SHP77 treated with DMSO at 0.1 percent for 48 hours (cell line): ENCODE measurements at regions not wholly inside any gene's neighbourhood (a gene's known extent, or its start where the extent isn't known, plus 50 kb on each side); places are given as distances from the start of the nearest gene placed in this dataset.

Experiments used
- DNase-seq: peaks from one replicate; lab custom pipeline; 2025; lab: John Stamatoyannopoulos, UW

GRCh38 chr6:169964486-169965180 is 213.2 kb downstream of the ERMARD start:
- no peak for DNase-seq

- no peak for DNase-seq
Observed at GRCh38 chr6:169963581-169964297, 212.3 kb downstream of the ERMARD start.

GRCh38 chr6:169962604-169963469 is 211.4 kb downstream of the ERMARD start:
- DNase-seq: no peak

- no peak for DNase-seq
Observed at GRCh38 chr6:169961772-169962561, 210.5 kb downstream of the ERMARD start.

GRCh38 chr6:169960886-169961611 is 209.6 kb downstream of the ERMARD start:
- DNase-seq: no peak

GRCh38 chr6:169960521-169960885 is 209.1 kb downstream of the ERMARD start:
- no peak for DNase-seq

- DNase-seq: no peak
Observed at GRCh38 chr6:169960003-169960344, 208.6 kb downstream of the ERMARD start.

GRCh38 chr6:169959136-169960002 is 207.9 kb downstream of the ERMARD start:
- DNase-seq: peak; percentile 89

- no peak for DNase-seq
Observed at GRCh38 chr6:169958510-169958909, 207.1 kb downstream of the ERMARD start.

- no peak for DNase-seq
Observed at GRCh38 chr6:169957351-169957963, 206.0 kb downstream of the ERMARD start.

- DNase-seq: no peak
Observed at GRCh38 chr6:169956580-169956979, 205.2 kb downstream of the ERMARD start.

- DNase-seq: no peak
Observed at GRCh38 chr6:169955731-169956437, 204.5 kb downstream of the ERMARD start.

GRCh38 chr6:169954977-169955376 is 203.6 kb downstream of the ERMARD start:
- DNase-seq: no peak

- no peak for DNase-seq
Observed at GRCh38 chr6:169953686-169954085, 202.3 kb downstream of the ERMARD start.

GRCh38 chr6:169950558-169950957 is 199.1 kb downstream of the ERMARD start:
- no peak for DNase-seq

GRCh38 chr6:169949511-169950097 is 198.2 kb downstream of the ERMARD start:
- no peak for DNase-seq

GRCh38 chr6:169946971-169947370 is 195.5 kb downstream of the ERMARD start:
- no peak for DNase-seq

- no peak for DNase-seq
Observed at GRCh38 chr6:169945117-169945516, 193.7 kb downstream of the ERMARD start.

GRCh38 chr6:169944415-169944814 is 193.0 kb downstream of the ERMARD start:
- DNase-seq: no peak
